GM12878 (cell line): ENCODE measurements at regions not wholly inside any gene's neighbourhood (a gene's known extent, or its start where the extent isn't known, plus 50 kb on each side); places are given as distances from the start of the nearest gene placed in this dataset.

ENCODE experiments used
- ATAC-seq: fragments of 200-7000 bp; cut with Tn5 transposase; 3 replicates; pipeline ENCODE4 v1.9.1; 2020; ENCODE audit warnings: mild to moderate bottlenecking, moderate library complexity
- BruUV-seq: library from RNA; stranded (reverse); fragments of 400-500 nt; replicated peaks from 2 replicates; lab custom pipeline; 2021; lab: Mats Ljungman, UMichigan
- CTCF ChIA-PET: fragments of 300-600 bp; sonication (Branson Sonifier 250); formaldehyde crosslinking; extraction: SDS; loops from one replicate; lab custom pipeline; 2021; ENCODE audit warnings: inconsistent platforms; lab: Yijun Ruan, JAX
- POLR2A ChIA-PET: fragments of 350-600 bp; formaldehyde crosslinking; extraction: SDS; loops from one replicate; lab custom pipeline; 2021; ENCODE audit warnings: inconsistent platforms; lab: Charles Lee
- RAD21 ChIA-PET: fragments of 300-600 bp; sonication (Branson Sonifier 250); formaldehyde crosslinking; loops from one replicate; lab custom pipeline; 2023; ENCODE audit warnings: antibody characterized with exemption; ENCODE audit not compliant: unreplicated experiment; lab: Charles Lee
- SMC1A ChIA-PET: fragments of 300-600 bp; sonication (Branson Sonifier 250); formaldehyde crosslinking; loops from one replicate; lab custom pipeline; 2023; ENCODE audit not compliant: unreplicated experiment, uncharacterized antibody; lab: Charles Lee
- DNase-seq: peaks from one replicate; pipeline ENCODE4 v3.0.0-alpha.2; 2011; ENCODE audit warnings: low read depth, low spot score
- FAIRE-seq: peaks from 3 replicates; lab custom pipeline; 2011; peaks lifted over from hg19 to GRCh38; lab: Jason Lieb, UNC
- H2AFZ ChIP-seq: 2 replicates; pipeline ENCODE4 v1.6.0; 2011; ENCODE audit warnings: low read depth, low read length, control low read depth; ENCODE audit not compliant: control insufficient read depth
- H3K27ac ChIP-seq: 2 replicates; pipeline ENCODE4 v1.5.1; 2011; ENCODE audit warnings: control low read depth; ENCODE audit not compliant: control insufficient read depth, insufficient read depth
- H3K27me3 ChIP-seq, 2 experiments: replicated peaks in 1 of 2; 2 replicates each; pipeline versions ENCODE4 v1.6.0 to v1.6.1; 2011; ENCODE audit warnings: low read length in 1 of 2; ENCODE audit not compliant: control insufficient read depth in 2 of 2, insufficient read depth in 2 of 2
- H3K36me3 ChIP-seq, 2 experiments: 2 replicates each; pipeline ENCODE4 v1.5.1; 2011; ENCODE audit warnings: low read length in 1 of 2; ENCODE audit not compliant: control insufficient read depth in 2 of 2, insufficient read depth in 2 of 2
- H3K4me1 ChIP-seq: 2 replicates; pipeline ENCODE4 v1.6.1; 2011; ENCODE audit warnings: mild to moderate bottlenecking, low read length, moderate library complexity, mixed read lengths; ENCODE audit not compliant: control insufficient read depth, insufficient read depth
- H3K4me2 ChIP-seq: 2 replicates; pipeline ENCODE4 v1.6.0; 2011; ENCODE audit warnings: control low read depth; ENCODE audit not compliant: control insufficient read depth, insufficient read depth
- H3K4me3 ChIP-seq: fragments of 200-600 bp; sonication (generic); 2 replicates; pipeline ENCODE4 v1.5.1; 2016
- H3K79me2 ChIP-seq: 2 replicates; pipeline ENCODE4 v1.6.0; 2011; ENCODE audit warnings: low read length; ENCODE audit not compliant: control insufficient read depth, insufficient read depth
- H3K9ac ChIP-seq: 2 replicates; pipeline ENCODE4 v1.8.0; 2011; ENCODE audit warnings: low read length, control low read depth, mixed read lengths; ENCODE audit not compliant: control insufficient read depth, insufficient read depth
- H3K9me3 ChIP-seq: replicated peaks from 3 replicates; pipeline ENCODE4 v1.5.1; 2011; ENCODE audit warnings: mild to moderate bottlenecking, low read length; ENCODE audit not compliant: control insufficient read depth, insufficient read depth
- H4K20me1 ChIP-seq: 2 replicates; pipeline ENCODE4 v1.6.0; 2011; ENCODE audit not compliant: control insufficient read depth, insufficient read depth
- ATF7 ChIP-seq: fragments of 450-650 bp; IDR thresholded peaks from 2 replicates; pipeline ENCODE4 v1.6.1; 2016; ENCODE audit warnings: low read depth, mild to moderate bottlenecking
- EZH2 ChIP-seq: IDR thresholded peaks from 2 replicates; pipeline ENCODE4 v1.6.1; 2012; ENCODE audit warnings: low read depth, mild to moderate bottlenecking, control low read depth, inconsistent platforms, low read length, borderline replicate concordance; ENCODE audit not compliant: control insufficient read depth
- GABPA ChIP-seq: IDR thresholded peaks from 2 replicates; pipeline ENCODE4 v1.6.1; 2014; ENCODE audit warnings: antibody characterized with exemption, low read depth, mild to moderate bottlenecking, inconsistent platforms
- IKZF1 ChIP-seq: fragments of 450-650 bp; conservative IDR thresholded peaks from 2 replicates; pipeline ENCODE4 v1.6.1; 2017; ENCODE audit warnings: antibody characterized with exemption, mild to moderate bottlenecking
- KDM1A ChIP-seq: fragments of 200-600 bp; sonication (generic); IDR thresholded peaks from 2 replicates; pipeline ENCODE4 v1.6.1; 2016; ENCODE audit warnings: borderline replicate concordance
- MEF2B ChIP-seq: fragments of 450-650 bp; IDR thresholded peaks from 2 replicates; pipeline ENCODE4 v1.6.1; 2018; ENCODE audit warnings: mild to moderate bottlenecking, moderate library complexity; ENCODE audit not compliant: partially characterized antibody, poor library complexity, severe bottlenecking
- MTA2 ChIP-seq: fragments of 450-650 bp; IDR thresholded peaks from 2 replicates; pipeline ENCODE4 v1.6.1; 2016; ENCODE audit warnings: low read depth, mild to moderate bottlenecking, moderate library complexity
- PML ChIP-seq: IDR thresholded peaks from 2 replicates; pipeline ENCODE4 v1.6.1; 2012; ENCODE audit warnings: low read length, inconsistent platforms
- SREBF1 ChIP-seq: IDR thresholded peaks from 2 replicates; pipeline ENCODE4 v1.6.1; 2012; ENCODE audit warnings: mild to moderate bottlenecking, low read length
- STAT1 ChIP-seq: fragments of 450-650 bp; conservative IDR thresholded peaks from 2 replicates; pipeline ENCODE4 v1.6.1; 2014; ENCODE audit warnings: antibody characterized with exemption, mild to moderate bottlenecking
- STAT3 ChIP-seq: IDR thresholded peaks from 2 replicates; pipeline ENCODE4 v1.6.1; 2011; ENCODE audit warnings: low read depth, low read length, improper control_type of control experiment
- TARDBP ChIP-seq: IDR thresholded peaks from 2 replicates; pipeline ENCODE4 v1.6.1; 2016; ENCODE audit warnings: borderline replicate concordance
- YBX1 ChIP-seq: fragments of 450-650 bp; IDR thresholded peaks from 2 replicates; pipeline ENCODE4 v1.6.1; 2016; ENCODE audit warnings: antibody characterized with exemption
- ZNF207 ChIP-seq: fragments of 450-650 bp; IDR thresholded peaks from 2 replicates; pipeline ENCODE4 v1.6.1; 2014; ENCODE audit warnings: antibody characterized with exemption, mild to moderate bottlenecking, borderline replicate concordance
- ZZZ3 ChIP-seq: IDR thresholded peaks from 2 replicates; pipeline ENCODE4 v1.6.1; 2011; ENCODE audit warnings: low read depth; ENCODE audit not compliant: control insufficient read depth, insufficient read length
- WGBS: methylation state at CpG from one replicate; pipeline ENCODE4 v1.1.6; 2016; ENCODE audit warnings: low lambda C conversion rate; ENCODE audit not compliant: insufficient replicate concordance, insufficient coverage; ENCODE audit errors: missing lambda C conversion rate; 5-methylcytosine and 5-hydroxymethylcytosine counted together
- in situ Hi-C: fragments of 300-500 bp; cut with MboI; formaldehyde crosslinking; loops from 9 replicates; pipeline ENCODE4 v1.14.3; 2018; ENCODE audit warnings: mixed read lengths
- intact Hi-C: fragments of 100-400 bp; cut with micrococcal nuclease; formaldehyde crosslinking; loops from one replicate; pipeline ENCODE4 v1.14.2; 2022; ENCODE audit not compliant: unreplicated experiment
- TF ChIP-seq, protein P1 (sequence below): fragments of 450-650 bp; IDR thresholded peaks from 2 replicates; pipeline ENCODE4 v1.6.1; 2017; ENCODE audit warnings: mild to moderate bottlenecking
- TF ChIP-seq, protein P2 (sequence below), 3 experiments: IDR thresholded peaks in 2 of 3; conservative IDR thresholded peaks in 1 of 3; 2 replicates each; pipeline ENCODE4 v1.5.1; 2011; ENCODE audit warnings: low read depth in 3 of 3, low read length in 3 of 3, mild to moderate bottlenecking in 3 of 3, control low read depth in 2 of 3, moderate library complexity in 2 of 3, inconsistent platforms in 1 of 3, mixed read lengths in 1 of 3; ENCODE audit not compliant: control insufficient read depth in 2 of 3, insufficient read depth in 1 of 3; ENCODE audit errors: extremely low read depth in 1 of 3

DNA sequence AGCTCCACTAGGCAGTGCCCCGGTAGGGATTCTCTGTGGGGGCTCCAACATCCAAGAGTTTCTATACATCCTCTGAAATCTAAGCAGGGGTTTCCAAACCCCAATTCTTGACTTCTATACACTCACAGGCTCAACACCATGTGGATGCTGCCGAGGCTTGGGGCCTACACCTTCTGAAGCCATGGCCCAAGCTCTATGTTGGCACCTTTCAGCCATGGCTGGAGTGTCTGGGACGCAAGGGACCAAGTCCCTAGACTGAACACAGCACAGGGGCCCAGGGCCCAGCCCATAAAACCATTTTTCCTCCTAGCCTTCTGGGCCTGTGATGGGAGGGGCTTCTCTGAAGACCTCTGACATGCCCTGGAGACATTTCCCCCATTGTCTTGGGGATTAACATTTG lies 511.8 kb downstream of the TRAM1L1 start:
- no peak overlapping the region for H3K9ac ChIP-seq
- no peak for FAIRE-seq
- no peak overlapping the region for H3K4me3 ChIP-seq
- no peaks in the 10 kb centered on the region for H3K4me1 ChIP-seq
- in situ Hi-C loops = no loop called here
- CTCF ChIA-PET = no interaction called here
- no peaks in the 10 kb centered on the region for H4K20me1 ChIP-seq
- intact Hi-C loops = no loop called here
- POLR2A ChIA-PET = no interaction called here
- BruUV-seq = no TSS peak
- no peak overlapping the region for H3K27ac ChIP-seq
- 0% methylated on average over 3 of the region's 3 CpGs for WGBS
- SMC1A ChIA-PET = no interaction called here
- TF ChIP-seq IKZF1 (no peak), SREBF1 (no peak), ATF7 (no peak), STAT1 (no peak), EZH2 (no peak), PML (no peak), GABPA (no peak), MEF2B (no peak), KDM1A (no peak), MTA2 (no peak), ZZZ3 (no peak), STAT3 (no peak), ZNF207 (no peak), TARDBP (no peak), YBX1 (no peak)
- TF ChIP-seq, protein P1, sequence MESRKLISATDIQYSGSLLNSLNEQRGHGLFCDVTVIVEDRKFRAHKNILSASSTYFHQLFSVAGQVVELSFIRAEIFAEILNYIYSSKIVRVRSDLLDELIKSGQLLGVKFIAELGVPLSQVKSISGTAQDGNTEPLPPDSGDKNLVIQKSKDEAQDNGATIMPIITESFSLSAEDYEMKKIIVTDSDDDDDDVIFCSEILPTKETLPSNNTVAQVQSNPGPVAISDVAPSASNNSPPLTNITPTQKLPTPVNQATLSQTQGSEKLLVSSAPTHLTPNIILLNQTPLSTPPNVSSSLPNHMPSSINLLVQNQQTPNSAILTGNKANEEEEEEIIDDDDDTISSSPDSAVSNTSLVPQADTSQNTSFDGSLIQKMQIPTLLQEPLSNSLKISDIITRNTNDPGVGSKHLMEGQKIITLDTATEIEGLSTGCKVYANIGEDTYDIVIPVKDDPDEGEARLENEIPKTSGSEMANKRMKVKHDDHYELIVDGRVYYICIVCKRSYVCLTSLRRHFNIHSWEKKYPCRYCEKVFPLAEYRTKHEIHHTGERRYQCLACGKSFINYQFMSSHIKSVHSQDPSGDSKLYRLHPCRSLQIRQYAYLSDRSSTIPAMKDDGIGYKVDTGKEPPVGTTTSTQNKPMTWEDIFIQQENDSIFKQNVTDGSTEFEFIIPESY = no peak
- TF ChIP-seq, protein P2, sequence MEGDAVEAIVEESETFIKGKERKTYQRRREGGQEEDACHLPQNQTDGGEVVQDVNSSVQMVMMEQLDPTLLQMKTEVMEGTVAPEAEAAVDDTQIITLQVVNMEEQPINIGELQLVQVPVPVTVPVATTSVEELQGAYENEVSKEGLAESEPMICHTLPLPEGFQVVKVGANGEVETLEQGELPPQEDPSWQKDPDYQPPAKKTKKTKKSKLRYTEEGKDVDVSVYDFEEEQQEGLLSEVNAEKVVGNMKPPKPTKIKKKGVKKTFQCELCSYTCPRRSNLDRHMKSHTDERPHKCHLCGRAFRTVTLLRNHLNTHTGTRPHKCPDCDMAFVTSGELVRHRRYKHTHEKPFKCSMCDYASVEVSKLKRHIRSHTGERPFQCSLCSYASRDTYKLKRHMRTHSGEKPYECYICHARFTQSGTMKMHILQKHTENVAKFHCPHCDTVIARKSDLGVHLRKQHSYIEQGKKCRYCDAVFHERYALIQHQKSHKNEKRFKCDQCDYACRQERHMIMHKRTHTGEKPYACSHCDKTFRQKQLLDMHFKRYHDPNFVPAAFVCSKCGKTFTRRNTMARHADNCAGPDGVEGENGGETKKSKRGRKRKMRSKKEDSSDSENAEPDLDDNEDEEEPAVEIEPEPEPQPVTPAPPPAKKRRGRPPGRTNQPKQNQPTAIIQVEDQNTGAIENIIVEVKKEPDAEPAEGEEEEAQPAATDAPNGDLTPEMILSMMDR (IDR thresholded peaks at IDR 0.05 in 2 of 3, conservative IDR thresholded peaks at IDR 0.05 in 1 of 3; ENCODE audit: control insufficient read depth in 2 of 3, extremely low read depth in 1 of 3, insufficient read depth in 1 of 3, low read depth in 3 of 3, low read length in 3 of 3) = no peak
- no peak for ATAC-seq
- H3K36me3 ChIP-seq = no peaks in the 10 kb centered on the region
- H3K27me3 ChIP-seq = no peaks in the 10 kb centered on the region
- H2AFZ ChIP-seq = no peak overlapping the region
- RAD21 ChIA-PET = no interaction called here
- no peaks in the 10 kb centered on the region for H3K9me3 ChIP-seq
- H3K4me2 ChIP-seq = no peak overlapping the region
- no peaks in the 10 kb centered on the region for H3K79me2 ChIP-seq
- DNase-seq = no peak
